Glomerular endothelial cell (primary cell): ENCODE measurements at regions not wholly inside any gene's neighbourhood (a gene's known extent, or its start where the extent isn't known, plus 50 kb on each side); places are given as distances from the start of the nearest gene placed in this dataset.
"Not testable (repeated sequence)": the region's sequence is repeated elsewhere in the genome, so short reads cannot be mapped to it uniquely, and the experiment has no call there.

Source experiments
- DNase-seq: peaks from one replicate; pipeline ENCODE4 v3.0.0-alpha.2; 2011; ENCODE audit warnings: low read depth, low spot score; ENCODE audit errors: extremely low read depth

DNA sequence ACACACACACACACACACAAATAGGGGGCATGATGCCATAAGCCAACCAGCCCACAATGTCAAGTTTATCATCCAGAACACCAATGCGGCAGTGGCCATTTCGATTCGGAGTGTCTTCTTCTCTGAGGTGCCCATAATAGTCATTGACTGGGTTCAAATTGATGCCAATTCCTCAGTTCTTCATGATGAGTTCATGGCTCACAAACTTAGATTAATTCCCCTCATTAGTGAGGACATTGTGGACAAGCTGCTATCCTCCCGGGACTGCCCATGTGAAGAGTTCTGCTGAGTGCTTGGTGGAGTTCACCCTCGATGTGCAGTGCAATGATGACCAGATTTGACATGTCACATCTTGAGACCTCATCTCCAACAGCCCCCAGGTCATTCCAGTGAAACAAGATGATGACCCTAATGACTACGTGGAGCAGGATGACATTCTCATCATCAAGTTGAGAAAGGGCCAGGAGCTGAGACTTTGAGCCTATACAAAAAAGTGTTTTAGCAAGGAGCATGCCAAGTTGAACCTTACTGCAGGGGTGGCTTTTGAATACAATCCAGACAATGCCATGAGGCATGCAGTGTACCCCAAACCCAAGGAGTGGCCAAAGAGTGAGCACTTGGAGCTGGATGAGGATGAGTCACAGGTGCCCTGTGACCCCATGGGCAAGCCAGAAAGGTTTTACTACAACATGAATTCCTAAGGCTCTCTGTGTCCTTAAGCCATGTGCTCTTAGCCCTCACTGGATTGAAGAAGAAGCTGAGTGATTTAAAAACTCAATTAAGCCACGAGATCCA lies 211.6 kb upstream of the SAMSN1 start:
- DNase-seq, result no peak

GRCh38 chr21:14755086-14755485 lies 209.0 kb upstream of the SAMSN1 start:
- DNase-seq, result no peak

DNA sequence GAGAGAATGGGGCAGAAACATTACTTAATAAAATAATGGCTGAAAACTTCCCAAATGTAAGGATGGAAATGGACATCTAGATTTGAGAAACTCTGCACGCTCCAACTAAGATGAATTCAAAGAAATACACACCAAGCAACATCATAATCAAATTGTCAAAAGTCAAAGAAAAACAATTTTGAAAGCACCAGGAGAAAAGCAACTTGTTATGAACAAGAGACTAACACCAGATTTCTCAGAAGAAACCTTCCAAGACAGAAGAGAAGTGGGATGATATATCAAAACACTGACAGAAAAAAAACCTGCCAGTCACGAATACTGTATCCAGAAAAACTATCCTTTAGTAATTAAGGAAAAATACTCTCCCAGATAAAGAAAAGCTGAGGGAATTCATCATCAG lies 208.6 kb upstream of the SAMSN1 start:
- DNase-seq, result no peak

GRCh38 chr21:14754259-14754604 lies 208.1 kb upstream of the SAMSN1 start:
- no peak for DNase-seq

GRCh38 chr21:14753466-14754258 lies 207.5 kb upstream of the SAMSN1 start:
- no peak for DNase-seq

GRCh38 chr21:14753069-14753465 lies 207.0 kb upstream of the SAMSN1 start:
- no peak for DNase-seq

GRCh38 chr21:14752345-14752909 lies 206.3 kb upstream of the SAMSN1 start:
- DNase-seq, result no peak

DNA sequence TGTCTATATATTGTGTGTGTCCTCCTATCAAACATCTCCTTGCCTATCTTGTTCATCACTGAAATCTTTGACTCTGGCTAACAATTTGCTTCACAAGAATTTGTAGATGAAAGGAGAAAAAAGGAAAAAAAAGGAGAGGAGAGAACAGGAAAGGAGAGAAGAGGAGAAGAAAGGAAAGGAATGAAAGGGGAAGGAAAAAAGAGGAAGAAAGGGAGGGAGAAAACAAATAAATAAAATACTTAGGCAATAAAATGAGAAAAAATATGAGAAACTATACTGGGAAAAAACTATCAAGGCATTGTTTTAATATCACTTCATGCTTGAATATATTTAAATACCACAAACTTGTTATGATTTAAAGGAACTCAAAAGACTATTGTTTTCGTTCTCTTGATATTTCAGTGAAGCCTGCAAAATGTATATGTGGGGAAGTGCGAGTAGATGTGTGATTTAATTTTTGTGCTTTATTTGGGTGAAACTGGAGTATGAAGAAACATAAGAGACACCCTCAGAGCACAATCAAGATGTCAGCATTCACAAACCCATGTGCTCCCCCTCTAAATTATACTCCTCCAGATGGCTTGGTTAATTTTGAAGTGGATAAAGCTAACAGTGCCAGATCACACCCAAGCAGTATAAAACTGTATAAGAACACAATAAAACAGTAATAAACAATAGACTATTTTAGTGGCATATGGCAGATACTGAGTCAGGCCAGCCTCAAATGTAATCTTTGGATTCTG lies 205.7 kb upstream of the SAMSN1 start:
- no peak for DNase-seq

- DNase-seq, result no peak
These were observed 204.9 kb upstream of the SAMSN1 start for GRCh38 chr21:14751011-14751410.

DNA sequence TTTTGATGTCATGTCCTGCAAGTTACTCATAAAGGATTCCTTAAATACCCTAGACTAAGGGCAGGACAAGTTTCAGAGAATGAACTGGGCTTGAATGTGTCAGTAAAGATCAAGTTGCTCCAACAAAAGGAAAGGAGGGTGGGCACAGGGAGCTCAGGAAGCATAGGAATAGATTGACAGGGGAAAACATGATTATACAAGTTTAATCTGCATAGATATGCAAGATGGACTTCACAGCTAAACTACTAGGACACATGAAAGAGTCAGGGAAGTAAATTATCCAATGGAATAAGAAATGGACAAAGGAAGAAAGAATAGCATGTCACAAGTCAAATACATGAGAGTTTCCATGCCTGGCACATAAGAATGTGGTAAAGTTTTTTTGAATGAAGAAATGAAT lies 203.9 kb upstream of the SAMSN1 start:
- DNase-seq, result no peak

- DNase-seq, result no peak
These were observed 202.5 kb upstream of the SAMSN1 start for GRCh38 chr21:14748662-14749061.

DNA sequence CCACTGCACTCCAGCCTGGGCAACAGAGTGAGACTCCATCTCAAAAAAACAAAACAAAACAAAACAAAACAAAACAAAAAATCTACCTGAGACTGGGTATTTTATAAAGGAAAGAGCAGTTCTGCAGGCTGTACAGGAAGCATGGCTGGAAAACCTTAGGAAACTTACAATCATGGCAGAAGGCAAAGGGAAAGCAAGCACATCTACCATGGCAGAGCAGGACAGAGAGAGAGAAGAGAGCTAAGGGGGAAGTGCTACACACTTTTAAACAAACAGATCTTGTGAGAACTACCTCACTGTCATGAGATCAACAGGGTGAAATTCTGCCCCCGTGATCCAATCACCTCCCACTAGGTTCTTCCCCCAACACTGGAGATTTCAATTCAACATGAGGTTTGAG lies 198.3 kb upstream of the SAMSN1 start:
- no peak for DNase-seq

GRCh38 chr21:14742119-14742518 lies 196.0 kb upstream of the SAMSN1 start:
- DNase-seq, result no peak

- DNase-seq, result no peak
These were observed 195.1 kb upstream of the SAMSN1 start for GRCh38 chr21:14741256-14741655.

DNA sequence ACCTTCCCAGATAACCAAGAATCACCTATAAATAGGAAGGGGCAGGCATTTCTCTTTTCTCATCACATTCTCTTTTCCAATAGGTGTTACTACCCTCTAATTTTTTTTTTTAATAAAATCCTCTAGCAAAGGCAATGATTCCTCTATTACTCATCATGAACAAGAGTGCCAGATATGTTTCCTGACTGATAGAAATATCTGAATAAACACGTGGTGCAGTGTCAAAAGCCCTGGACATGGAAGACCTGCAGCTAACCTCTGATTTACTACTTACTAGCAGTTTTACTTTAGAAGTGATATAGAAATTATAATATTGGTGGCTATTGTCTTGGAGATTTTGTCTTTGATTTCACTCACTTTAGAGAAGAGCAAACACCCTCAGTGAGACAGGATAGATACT lies 194.6 kb upstream of the SAMSN1 start:
- no peak for DNase-seq

DNA sequence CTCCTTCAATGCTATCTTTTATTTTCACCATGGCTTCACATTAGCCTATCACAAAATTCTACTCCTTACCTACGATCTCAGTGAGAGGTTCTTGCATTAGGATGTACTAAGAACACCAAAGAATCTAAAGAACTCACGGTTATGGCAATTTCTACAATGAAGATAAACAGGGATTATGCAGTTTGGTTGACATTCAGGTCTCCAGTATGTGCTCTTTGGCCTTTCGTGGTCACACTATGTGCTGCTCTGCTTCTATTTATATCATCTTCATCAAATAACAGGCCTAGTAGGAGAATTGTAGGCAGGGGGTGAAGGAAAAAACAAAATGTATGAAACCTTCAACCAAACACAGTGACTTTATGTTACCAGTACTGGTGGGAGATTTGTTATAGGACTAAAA lies 194.0 kb upstream of the SAMSN1 start:
- no peak for DNase-seq

- DNase-seq, result no peak
These were observed 193.5 kb upstream of the SAMSN1 start for GRCh38 chr21:14739590-14739989.

DNA sequence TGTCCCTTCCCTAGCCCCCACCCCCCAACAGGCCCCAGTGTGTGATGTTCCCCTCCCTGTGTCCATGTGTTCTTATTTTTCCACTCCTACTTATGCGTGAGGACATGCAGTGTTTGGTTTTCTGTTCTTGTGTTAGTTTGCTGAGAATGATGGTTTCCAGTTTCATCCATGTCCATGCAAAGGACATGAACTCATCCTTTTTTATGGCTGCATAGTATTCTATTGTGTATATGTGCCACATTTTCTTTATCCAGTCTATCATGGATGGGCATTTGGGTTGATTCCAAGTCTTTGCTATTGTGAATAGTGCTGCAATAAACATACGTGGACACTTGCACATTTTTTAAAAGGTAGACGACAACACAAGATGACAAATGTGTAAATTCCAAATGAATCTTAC lies 192.5 kb upstream of the SAMSN1 start:
- not testable (repeated sequence) for DNase-seq

- no peak for DNase-seq
These were observed 191.8 kb upstream of the SAMSN1 start for GRCh38 chr21:14737922-14738321.

DNA sequence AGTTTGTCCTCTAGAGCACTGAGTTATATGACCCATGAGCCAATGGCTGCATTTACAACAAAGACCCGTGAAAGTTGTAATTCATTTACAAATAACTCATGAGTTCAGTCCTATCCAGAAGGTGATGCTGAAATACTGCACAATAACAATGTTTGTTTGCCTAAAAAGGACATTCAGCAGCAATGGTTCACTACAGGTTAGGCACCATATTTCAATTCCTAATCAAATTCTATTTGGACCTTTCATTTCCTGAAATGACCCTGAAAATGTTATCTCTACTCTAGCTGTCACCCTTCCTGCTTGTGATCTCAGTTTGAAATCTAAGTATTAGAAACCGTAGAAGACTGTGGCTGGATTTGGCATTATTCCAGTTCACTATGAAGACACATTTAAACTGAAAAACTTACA lies 191.2 kb upstream of the SAMSN1 start:
- no peak for DNase-seq

- no peak for DNase-seq
These were observed 190.6 kb upstream of the SAMSN1 start for GRCh38 chr21:14736672-14737071.
